HepG2 (cell line): ENCODE measurements at regions not wholly inside any gene's neighbourhood (a gene's known extent, or its start where the extent isn't known, plus 50 kb on each side); places are given as distances from the start of the nearest gene placed in this dataset.
A peak's percentile ranks its signal among the peaks of the same experiment; 100 is the strongest.

Experiments used
- ATF7-NPFF ChIP-seq: sonication (generic); formaldehyde crosslinking; IDR thresholded peaks from 2 replicates; pipeline ENCODE4 v1.8.1; 2023; ENCODE audit warnings: mild to moderate bottlenecking, low read depth, missing genetic modification reagents, moderate library complexity
- CENPBD1 ChIP-seq: sonication (generic); formaldehyde crosslinking; IDR thresholded peaks from 2 replicates; pipeline ENCODE4 v1.8.0; 2022; ENCODE audit warnings: missing genetic modification reagents, low read depth, mild to moderate bottlenecking, borderline replicate concordance
- DNMT3B ChIP-seq: conservative IDR thresholded peaks from 2 replicates; pipeline ENCODE4 v1.6.1; 2016; ENCODE audit warnings: missing biosample characterization, control low read depth
- EEA1 ChIP-seq: sonication (generic); formaldehyde crosslinking; IDR thresholded peaks from 2 replicates; pipeline ENCODE4 v1.5.1; 2020; ENCODE audit warnings: mild to moderate bottlenecking, missing genetic modification reagents, borderline replicate concordance
- ETV5 ChIP-seq: IDR thresholded peaks from 2 replicates; pipeline ENCODE4 v1.6.1; 2018; ENCODE audit warnings: missing biosample characterization, missing genetic modification reagents, inconsistent platforms, borderline replicate concordance
- FOSL1 ChIP-seq: sonication (generic); formaldehyde crosslinking; IDR thresholded peaks from 2 replicates; pipeline ENCODE4 v1.9.0; 2021; ENCODE audit warnings: missing genetic modification reagents, borderline replicate concordance
- IRF1 ChIP-seq: sonication (generic); formaldehyde crosslinking; IDR thresholded peaks from 2 replicates; pipeline ENCODE4 v1.4.0; 2020; ENCODE audit warnings: low read depth, mild to moderate bottlenecking, missing genetic modification reagents
- KAT2B ChIP-seq: fragments of 150-350 bp; IDR thresholded peaks from 2 replicates; pipeline ENCODE4 v1.6.1; 2014; ENCODE audit warnings: low read depth, low read length, borderline replicate concordance
- MTA3 ChIP-seq: sonication (generic); formaldehyde crosslinking; IDR thresholded peaks from 2 replicates; pipeline ENCODE4 v1.4.0; 2020; ENCODE audit warnings: missing genetic modification reagents
- POLR2AphosphoS5 ChIP-seq: IDR thresholded peaks from 2 replicates; pipeline ENCODE4 v1.6.1; 2012; ENCODE audit warnings: low read depth, low read length
- SMARCE1 ChIP-seq: fragments of 450-650 bp; IDR thresholded peaks from 2 replicates; pipeline ENCODE4 v1.6.1; 2017; ENCODE audit warnings: borderline replicate concordance
- TBX3 ChIP-seq: fragments of 450-650 bp; IDR thresholded peaks from 2 replicates; pipeline ENCODE4 v1.6.1; 2017; ENCODE audit warnings: antibody characterized with exemption, mild to moderate bottlenecking, inconsistent platforms, borderline replicate concordance
- ZNF160 ChIP-seq: sonication (generic); formaldehyde crosslinking; IDR thresholded peaks from 2 replicates; pipeline ENCODE4 v1.8.0; 2022; ENCODE audit warnings: mild to moderate bottlenecking, inconsistent platforms, missing genetic modification reagents
- ZNF354B ChIP-seq: sonication (generic); formaldehyde crosslinking; IDR thresholded peaks from 2 replicates; pipeline ENCODE4 v1.8.0; 2022; ENCODE audit warnings: mild to moderate bottlenecking, missing genetic modification reagents
- ZNF607 ChIP-seq: sonication (generic); formaldehyde crosslinking; IDR thresholded peaks from 2 replicates; pipeline ENCODE4 v1.5.1; 2020; ENCODE audit warnings: missing genetic modification reagents, mild to moderate bottlenecking, borderline replicate concordance
- TF ChIP-seq, protein P1 (sequence below): sonication (generic); formaldehyde crosslinking; IDR thresholded peaks from 2 replicates; pipeline ENCODE4 v1.8.0; 2022; ENCODE audit warnings: mild to moderate bottlenecking, missing genetic modification reagents, moderate library complexity
- TF ChIP-seq, protein P2 (sequence below): sonication (generic); formaldehyde crosslinking; IDR thresholded peaks from 2 replicates; pipeline ENCODE4 v1.5.0; 2020; ENCODE audit warnings: mild to moderate bottlenecking, missing genetic modification reagents, moderate library complexity
- TF ChIP-seq, protein P3 (sequence below): sonication (generic); formaldehyde crosslinking; IDR thresholded peaks from 2 replicates; pipeline ENCODE4 v1.4.0; 2020; ENCODE audit warnings: mild to moderate bottlenecking, missing genetic modification reagents
- TF ChIP-seq, protein P4 (sequence below): sonication (generic); formaldehyde crosslinking; IDR thresholded peaks from 2 replicates; pipeline ENCODE4 v1.5.0; 2020; ENCODE audit warnings: mild to moderate bottlenecking, missing genetic modification reagents
- TF ChIP-seq, protein P5 (sequence below): IDR thresholded peaks from 2 replicates; pipeline ENCODE4 v1.6.1; 2016; ENCODE audit warnings: missing genetic modification reagents, missing compliant biosample characterization
- TF ChIP-seq, protein P6 (sequence below): IDR thresholded peaks from 2 replicates; pipeline ENCODE4 v1.6.1; 2016

GRCh38 chr5:91280362-91281269 lies 102.5 kb downstream of the ARRDC3 start (continued):
- TF ChIP-seq ATF7-NPFF (CRISPR knock-in tag) (0 out of 2 replicates have a peak, but pooled peaks have one; percentile 31), POLR2AphosphoS5 (no peak), ETV5 (CRISPR knock-in tag) (peak; percentile 85), CENPBD1 (no peak), EEA1 (CRISPR knock-in tag) (0 out of 2 replicates have a peak, but pooled peaks have one; percentile 73), MTA3 (no peak), ZNF607 (peak; percentile 68; the same call in 1 of the 2 replicates), IRF1 (CRISPR knock-in tag) (no peak), ZNF354B (no peak), TBX3 (no peak), ZNF160 (CRISPR knock-in tag) (peak; percentile 68; the same call in 1 of the 2 replicates), DNMT3B (no peak), SMARCE1 (no peak), KAT2B (no peak), FOSL1 (CRISPR knock-in tag) (peak; percentile 93)
- TF ChIP-seq, protein P1, sequence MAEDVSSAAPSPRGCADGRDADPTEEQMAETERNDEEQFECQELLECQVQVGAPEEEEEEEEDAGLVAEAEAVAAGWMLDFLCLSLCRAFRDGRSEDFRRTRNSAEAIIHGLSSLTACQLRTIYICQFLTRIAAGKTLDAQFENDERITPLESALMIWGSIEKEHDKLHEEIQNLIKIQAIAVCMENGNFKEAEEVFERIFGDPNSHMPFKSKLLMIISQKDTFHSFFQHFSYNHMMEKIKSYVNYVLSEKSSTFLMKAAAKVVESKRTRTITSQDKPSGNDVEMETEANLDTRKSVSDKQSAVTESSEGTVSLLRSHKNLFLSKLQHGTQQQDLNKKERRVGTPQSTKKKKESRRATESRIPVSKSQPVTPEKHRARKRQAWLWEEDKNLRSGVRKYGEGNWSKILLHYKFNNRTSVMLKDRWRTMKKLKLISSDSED, result no peak
- TF ChIP-seq, protein P2, sequence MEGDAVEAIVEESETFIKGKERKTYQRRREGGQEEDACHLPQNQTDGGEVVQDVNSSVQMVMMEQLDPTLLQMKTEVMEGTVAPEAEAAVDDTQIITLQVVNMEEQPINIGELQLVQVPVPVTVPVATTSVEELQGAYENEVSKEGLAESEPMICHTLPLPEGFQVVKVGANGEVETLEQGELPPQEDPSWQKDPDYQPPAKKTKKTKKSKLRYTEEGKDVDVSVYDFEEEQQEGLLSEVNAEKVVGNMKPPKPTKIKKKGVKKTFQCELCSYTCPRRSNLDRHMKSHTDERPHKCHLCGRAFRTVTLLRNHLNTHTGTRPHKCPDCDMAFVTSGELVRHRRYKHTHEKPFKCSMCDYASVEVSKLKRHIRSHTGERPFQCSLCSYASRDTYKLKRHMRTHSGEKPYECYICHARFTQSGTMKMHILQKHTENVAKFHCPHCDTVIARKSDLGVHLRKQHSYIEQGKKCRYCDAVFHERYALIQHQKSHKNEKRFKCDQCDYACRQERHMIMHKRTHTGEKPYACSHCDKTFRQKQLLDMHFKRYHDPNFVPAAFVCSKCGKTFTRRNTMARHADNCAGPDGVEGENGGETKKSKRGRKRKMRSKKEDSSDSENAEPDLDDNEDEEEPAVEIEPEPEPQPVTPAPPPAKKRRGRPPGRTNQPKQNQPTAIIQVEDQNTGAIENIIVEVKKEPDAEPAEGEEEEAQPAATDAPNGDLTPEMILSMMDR (CRISPR knock-in tag), result peak; percentile 19; the same call in 1 of the 2 replicates
- TF ChIP-seq, protein P3, sequence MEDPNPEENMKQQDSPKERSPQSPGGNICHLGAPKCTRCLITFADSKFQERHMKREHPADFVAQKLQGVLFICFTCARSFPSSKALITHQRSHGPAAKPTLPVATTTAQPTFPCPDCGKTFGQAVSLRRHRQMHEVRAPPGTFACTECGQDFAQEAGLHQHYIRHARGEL (CRISPR knock-in tag), result no peak
- TF ChIP-seq, protein P4, sequence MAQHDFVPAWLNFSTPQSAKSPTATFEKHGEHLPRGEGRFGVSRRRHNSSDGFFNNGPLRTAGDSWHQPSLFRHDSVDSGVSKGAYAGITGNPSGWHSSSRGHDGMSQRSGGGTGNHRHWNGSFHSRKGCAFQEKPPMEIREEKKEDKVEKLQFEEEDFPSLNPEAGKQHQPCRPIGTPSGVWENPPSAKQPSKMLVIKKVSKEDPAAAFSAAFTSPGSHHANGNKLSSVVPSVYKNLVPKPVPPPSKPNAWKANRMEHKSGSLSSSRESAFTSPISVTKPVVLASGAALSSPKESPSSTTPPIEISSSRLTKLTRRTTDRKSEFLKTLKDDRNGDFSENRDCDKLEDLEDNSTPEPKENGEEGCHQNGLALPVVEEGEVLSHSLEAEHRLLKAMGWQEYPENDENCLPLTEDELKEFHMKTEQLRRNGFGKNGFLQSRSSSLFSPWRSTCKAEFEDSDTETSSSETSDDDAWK, result no peak
- TF ChIP-seq, protein P5, sequence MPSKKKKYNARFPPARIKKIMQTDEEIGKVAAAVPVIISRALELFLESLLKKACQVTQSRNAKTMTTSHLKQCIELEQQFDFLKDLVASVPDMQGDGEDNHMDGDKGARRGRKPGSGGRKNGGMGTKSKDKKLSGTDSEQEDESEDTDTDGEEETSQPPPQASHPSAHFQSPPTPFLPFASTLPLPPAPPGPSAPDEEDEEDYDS (CRISPR knock-in tag), result peak; percentile 26; the same call in 1 of the 2 replicates
- TF ChIP-seq, protein P6, sequence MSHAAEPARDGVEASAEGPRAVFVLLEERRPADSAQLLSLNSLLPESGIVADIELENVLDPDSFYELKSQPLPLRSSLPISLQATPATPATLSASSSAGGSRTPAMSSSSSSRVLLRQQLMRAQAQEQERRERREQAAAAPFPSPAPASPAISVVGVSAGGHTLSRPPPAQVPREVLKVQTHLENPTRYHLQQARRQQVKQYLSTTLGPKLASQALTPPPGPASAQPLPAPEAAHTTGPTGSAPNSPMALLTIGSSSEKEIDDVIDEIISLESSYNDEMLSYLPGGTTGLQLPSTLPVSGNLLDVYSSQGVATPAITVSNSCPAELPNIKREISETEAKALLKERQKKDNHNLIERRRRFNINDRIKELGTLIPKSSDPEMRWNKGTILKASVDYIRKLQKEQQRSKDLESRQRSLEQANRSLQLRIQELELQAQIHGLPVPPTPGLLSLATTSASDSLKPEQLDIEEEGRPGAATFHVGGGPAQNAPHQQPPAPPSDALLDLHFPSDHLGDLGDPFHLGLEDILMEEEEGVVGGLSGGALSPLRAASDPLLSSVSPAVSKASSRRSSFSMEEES (CRISPR knock-in tag), result peak; percentile 67
